HG03175 (cell line): ENCODE measurements at regions not wholly inside any gene's neighbourhood (a gene's known extent, or its start where the extent isn't known, plus 50 kb on each side); places are given as distances from the start of the nearest gene placed in this dataset.
"Not testable (repeated sequence)": the region's sequence is repeated elsewhere in the genome, so short reads cannot be mapped to it uniquely, and the experiment has no call there.

Source experiments
- ATAC-seq: cut with Tn5 transposase; IDR thresholded peaks from one replicate; pipeline ENCODE4 v1.9.1; 2021; ENCODE audit warnings: mild to moderate bottlenecking, moderate library complexity; ENCODE audit not compliant: unreplicated experiment

DNA sequence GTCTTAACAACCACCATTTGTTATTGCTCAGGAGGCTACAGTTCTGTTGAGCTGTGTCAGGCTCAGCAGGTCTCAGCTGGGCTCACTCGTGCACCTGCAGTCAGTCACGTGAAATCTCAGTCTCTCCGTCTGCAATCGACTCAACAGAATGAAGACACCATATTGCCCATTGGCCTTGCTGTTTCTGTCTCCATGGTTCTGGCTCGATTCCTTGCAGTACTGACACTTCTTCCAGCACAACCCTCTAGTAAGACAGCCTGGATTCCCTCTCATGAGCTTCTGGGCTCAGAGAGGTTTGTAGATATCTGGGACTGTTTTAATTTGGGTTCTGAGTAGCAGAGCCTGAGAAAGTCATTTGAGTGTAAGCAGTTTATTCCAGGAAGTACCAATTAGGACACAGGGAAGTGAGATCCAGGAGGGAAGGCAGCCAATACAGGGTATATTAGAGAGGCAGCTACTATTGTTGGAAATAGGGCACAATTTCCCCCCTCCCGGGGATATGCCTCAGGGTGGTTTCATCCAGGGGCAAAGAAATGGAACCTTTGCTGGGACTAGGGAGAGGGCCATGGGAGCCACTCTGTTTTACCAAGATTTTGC lies 87.4 kb upstream of the RALGAPA2 start:
- ATAC-seq, result no peak

- ATAC-seq, result no peak
These were observed 85.3 kb upstream of the RALGAPA2 start for GRCh38 chr20:20797521-20798310.

- ATAC-seq, result no peak
These were observed 84.5 kb upstream of the RALGAPA2 start for GRCh38 chr20:20796766-20797440.

- ATAC-seq, result no peak
These were observed 83.3 kb upstream of the RALGAPA2 start for GRCh38 chr20:20795721-20796120.

DNA sequence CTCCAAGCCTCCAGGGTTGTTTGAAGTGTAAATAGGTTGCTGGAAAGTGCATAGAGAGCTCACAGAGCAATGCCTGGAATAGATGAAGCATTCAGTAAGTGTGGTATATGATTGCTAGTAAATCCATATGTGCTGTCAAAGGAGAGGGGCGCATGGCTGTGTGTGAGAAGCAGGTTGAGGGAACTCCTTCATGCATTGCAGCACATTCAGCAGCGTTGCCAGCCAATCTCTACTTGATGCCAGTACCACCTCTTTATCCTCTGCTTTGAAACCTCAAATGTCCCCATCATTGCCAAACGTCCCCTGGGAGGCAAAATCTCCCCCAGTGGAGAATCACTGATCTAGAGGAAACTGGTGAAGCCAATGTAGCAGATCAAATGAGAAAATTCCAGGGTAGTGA lies 82.7 kb upstream of the RALGAPA2 start:
- no peak for ATAC-seq

DNA sequence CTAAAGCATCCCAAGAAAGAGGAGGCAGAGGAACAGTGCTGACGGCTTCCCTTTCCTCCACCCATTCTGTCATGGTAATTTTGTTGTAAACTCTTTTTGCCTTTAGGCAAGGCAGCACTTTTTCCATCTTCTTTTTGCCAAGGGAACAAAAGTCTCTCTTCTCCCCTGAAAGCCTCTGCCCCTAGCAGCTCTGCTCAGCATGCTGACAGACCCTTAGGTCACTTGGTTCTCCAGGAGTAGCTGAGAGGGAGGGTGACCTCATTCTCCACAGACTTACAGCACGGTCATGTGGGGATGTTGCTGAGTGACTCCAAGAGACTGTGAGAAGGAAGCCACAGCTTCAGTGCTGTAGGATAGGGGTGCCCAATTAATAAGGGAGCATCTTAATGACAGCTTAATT lies 81.1 kb upstream of the RALGAPA2 start:
- no peak for ATAC-seq

DNA sequence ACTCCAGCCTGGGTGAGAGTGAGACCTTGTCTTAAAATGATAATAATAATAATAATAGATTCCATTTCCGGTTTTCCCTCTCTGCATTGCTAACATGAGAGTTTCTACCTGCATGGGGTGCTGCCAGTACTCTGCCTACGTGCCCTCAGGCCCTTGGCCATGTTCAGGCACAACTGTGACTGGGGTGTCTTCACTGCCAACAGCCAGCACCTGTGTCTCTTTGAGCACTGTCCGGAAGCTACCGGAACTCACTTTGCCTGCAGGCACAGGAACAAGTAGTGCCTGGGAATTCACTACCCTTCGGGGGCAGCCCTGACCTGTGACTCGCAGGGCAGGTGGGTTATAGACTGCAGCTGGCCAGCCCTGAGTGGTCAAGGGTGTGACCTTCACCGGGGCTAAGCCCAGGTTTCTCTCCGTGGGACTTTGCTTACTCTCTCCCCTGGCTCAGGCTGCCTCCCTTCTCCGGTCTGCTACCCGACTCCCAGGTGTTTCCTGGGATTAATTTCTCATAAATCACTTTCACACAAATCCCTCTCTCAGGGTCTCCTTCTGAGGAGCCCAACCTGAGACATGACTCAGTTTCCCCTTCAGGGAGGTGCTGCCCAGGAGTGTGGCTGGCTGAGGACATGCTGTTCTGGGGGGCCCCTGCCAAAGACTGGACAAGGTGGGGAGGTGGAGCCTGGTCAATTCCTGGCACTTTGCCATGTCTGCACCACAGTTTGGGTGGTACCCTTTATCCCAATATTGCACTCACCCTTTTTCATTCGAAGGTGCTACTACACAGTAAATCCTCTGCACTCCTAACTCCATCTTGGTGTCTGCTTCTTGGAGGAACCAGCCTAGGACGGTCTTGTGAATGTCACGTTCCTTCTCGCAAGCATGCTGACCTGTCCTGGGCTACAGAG lies 79.5 kb upstream of the RALGAPA2 start:
- no peak for ATAC-seq

- no peak for ATAC-seq
These were observed 75.9 kb upstream of the RALGAPA2 start for GRCh38 chr20:20788308-20788707.

DNA sequence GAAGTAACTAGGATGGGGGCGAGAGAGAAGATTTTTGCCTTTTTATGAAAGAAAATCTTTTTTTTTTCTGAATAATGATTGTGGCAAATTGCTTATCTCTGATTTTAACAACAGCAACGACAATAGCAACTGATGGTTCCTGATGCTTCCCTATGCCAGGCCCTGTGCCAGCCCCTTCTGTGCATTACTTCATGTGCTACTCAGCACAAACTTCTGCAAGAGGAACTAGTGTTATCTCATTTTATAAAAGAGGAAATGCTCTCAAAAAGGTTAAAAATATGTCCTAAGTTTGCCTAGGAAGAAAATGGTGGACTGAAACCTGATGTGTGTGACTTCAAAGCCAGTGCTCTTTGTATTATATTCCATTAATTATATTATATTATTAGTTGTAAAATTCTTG lies 74.0 kb upstream of the RALGAPA2 start:
- ATAC-seq, result no peak

DNA sequence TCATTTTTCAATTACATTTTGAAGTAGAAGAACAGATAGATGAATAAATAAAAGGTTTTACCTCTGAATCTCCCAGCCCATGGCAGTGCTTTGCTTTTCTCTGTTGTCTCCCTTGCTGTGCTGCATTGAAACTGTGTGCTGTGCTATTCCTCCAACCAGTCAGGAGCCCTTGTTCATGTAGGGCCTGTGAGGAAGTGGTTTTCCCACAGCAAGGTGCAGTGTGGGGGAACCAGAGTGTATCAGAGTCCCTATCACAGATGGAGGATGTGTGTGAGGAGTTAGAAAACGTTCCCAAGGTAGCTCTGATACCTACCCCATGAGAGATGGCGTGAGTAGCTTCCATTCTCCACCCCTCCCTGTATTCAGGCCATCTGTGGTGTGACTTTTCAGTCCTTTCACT lies 72.8 kb upstream of the RALGAPA2 start:
- no peak for ATAC-seq

DNA sequence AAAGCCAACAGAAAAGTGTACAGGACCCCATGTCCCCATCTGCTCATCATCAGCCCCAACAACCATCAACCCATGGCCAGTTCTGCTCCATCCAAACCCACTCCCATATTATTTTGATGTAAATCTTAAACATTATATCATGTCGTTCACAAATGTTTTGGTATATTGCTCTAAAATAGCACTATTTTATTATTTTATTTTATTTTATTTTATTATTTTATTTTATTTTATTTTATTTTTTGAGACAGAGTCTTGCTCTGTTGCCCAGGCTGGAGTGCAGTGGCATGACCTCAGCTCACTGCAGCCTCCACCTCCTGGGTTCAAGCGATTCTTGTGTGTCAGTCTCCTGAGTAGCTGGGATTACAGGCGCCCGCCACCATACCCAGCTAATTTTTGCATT lies 72.0 kb upstream of the RALGAPA2 start:
- ATAC-seq, result not testable (repeated sequence)

- ATAC-seq, result no peak
These were observed 71.0 kb upstream of the RALGAPA2 start for GRCh38 chr20:20783450-20783849.

DNA sequence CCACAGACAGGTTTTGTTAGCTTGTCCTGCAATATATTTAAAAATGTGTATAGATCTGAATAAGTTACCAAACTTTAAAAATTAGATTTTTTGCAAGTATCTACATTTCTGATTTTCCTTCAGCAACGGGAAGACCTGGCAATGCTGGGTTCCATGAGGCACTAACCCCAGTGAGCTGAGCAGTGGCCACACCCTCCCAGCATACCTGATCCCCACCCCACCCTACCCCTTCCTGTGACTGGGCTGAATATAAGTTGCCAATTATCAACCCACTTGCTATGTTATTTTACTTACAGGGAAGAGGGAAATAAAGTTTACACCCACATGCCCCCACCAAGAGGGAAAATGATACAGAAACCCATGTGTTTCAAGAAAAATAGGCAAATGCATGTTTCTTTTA lies 70.3 kb upstream of the RALGAPA2 start:
- ATAC-seq, result no peak

- no peak for ATAC-seq
These were observed 69.8 kb upstream of the RALGAPA2 start for GRCh38 chr20:20782231-20782630.

- no peak for ATAC-seq
These were observed 68.6 kb upstream of the RALGAPA2 start for GRCh38 chr20:20781029-20781428.

GRCh38 chr20:20780127-20780824 lies 67.8 kb upstream of the RALGAPA2 start:
- peak; percentile 73 for ATAC-seq

- ATAC-seq, result no peak
These were observed 66.2 kb upstream of the RALGAPA2 start for GRCh38 chr20:20778676-20779075.

DNA sequence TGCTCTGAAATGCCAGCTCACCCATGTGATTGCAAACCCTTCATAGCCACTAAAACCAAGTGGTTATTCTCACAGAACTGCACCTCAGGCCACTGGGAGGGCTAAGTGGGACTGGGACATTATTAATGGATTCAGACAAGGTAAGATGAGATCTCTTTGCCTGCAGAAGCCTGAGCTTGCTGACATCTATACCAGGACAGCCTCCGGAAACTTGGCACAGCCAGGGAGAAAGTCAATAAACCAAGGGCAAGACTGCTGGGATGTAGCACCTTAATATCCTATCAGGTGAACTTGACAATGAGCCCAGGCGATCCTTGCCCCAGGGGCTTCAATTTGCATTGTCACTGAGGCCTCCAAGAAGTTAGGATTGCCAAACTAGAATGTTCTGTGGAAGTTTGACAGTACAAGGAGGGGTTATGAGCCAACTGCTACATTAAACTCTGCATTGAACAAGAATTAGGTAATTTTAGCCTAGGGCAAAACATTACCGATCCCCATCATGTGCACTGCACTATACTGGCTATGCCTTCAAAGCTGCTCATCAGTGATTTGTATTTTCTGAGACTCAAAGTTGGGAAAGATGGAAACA lies 60.1 kb upstream of the RALGAPA2 start:
- no peak for ATAC-seq

DNA sequence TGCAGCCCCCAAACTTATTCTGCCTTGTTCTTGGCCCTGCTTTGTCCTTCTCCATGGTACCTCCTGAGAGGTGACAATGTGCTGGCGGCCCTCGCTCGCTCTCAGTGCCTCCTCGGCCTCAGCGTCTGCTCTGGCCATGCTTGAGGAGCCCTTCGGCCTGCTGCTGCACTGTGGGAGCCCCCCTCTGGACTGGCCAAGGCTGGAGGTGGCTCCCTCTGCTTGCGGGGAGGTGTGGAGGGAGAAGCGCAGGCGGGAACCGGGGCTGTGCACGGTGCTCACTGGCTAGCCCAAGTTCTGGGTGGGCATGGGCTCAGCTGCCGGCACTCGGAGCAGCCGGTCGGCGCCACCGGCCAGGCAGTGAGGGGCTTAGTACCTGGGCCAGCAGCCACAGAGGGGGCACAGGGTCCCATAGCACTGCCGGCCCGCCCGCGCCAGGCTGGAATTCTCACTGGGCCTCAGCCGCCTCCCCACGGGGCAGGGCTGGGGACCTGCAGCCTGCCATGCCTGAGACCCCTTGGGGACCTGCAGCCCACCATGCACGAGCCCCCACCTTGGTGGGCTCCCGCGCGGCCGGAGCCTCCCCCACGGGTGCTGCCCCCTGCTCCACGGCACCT lies 55.9 kb upstream of the RALGAPA2 start:
- ATAC-seq, result no peak
